ENCODE measurements at regions not wholly inside any gene's neighbourhood (a gene's known extent, or its start where the extent isn't known, plus 50 kb on each side); places are given as distances from the start of the nearest gene placed in this dataset.
"Not testable (repeated sequence)": the region's sequence is repeated elsewhere in the genome, so short reads cannot be mapped to it uniquely, and the experiment has no call there.

DNA sequence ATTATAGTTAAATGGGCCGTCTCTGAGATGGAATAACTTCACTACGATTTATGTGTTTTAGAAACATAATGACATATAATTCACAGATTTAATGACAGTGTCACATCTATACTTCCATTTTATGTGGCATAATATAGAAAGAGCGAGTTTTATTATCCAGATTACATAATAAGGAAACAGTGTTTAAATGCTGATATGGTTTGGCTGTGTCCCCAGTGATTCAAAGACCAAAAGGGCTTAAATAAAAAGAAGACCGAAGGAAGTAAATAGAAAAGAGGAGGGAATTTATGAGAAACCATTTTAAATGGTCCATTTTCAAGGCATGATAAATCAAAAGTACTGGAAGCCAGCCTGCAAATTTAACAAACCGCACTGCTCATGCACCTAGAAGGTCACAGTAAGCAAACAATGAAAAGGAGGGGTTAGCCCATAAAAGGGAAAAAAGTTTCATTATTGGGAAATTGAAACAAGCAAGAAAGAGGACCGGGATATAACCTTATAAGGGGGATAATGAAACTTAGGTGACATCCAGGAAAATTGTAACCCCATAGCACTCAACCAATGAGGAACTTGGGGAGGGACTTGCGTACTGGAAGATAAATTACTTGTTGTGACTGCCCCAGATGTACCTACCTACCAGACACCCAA lies 99.2 kb downstream of the SPATA31A6 start:
- not testable (repeated sequence) for TF ChIP-seq POLR2A (IDR thresholded peaks at IDR 0.05; ENCODE audit: low read length); GATA1 (IDR thresholded peaks at IDR 0.05; ENCODE audit: low read depth, low read length)

All from erythroblast (primary cell).